ENCODE measurements at regions not wholly inside any gene's neighbourhood (a gene's known extent, or its start where the extent isn't known, plus 50 kb on each side); places are given as distances from the start of the nearest gene placed in this dataset.
A peak's percentile ranks its signal among the peaks of the same experiment; 100 is the strongest.

GRCh38 chr5:40378396-40379177 lies 301.1 kb upstream of the PTGER4 start:
- DNase-seq (ENCODE audit: low read depth): no peak
- no peak for TF ChIP-seq CTCF (IDR thresholded peaks at IDR 0.05; ENCODE audit: insufficient read depth, low read depth, low read length, missing control alignments)
- no peak overlapping the region for H3K4me3 ChIP-seq (ENCODE audit: low read length)

GRCh38 chr5:40376566-40376965 lies 303.1 kb upstream of the PTGER4 start:
- H3K4me3 ChIP-seq (ENCODE audit: low read length): no peak overlapping the region
- TF ChIP-seq CTCF (IDR thresholded peaks at IDR 0.05; ENCODE audit: insufficient read depth, low read depth, low read length, missing control alignments): no peak
- DNase-seq (ENCODE audit: low read depth): no peak

- no peak overlapping the region for H3K4me3 ChIP-seq (ENCODE audit: low read length)
- no peak for TF ChIP-seq CTCF (IDR thresholded peaks at IDR 0.05; ENCODE audit: insufficient read depth, low read depth, low read length, missing control alignments)
- no peak for DNase-seq (ENCODE audit: low read depth)
Observed at GRCh38 chr5:40374853-40375252, 304.9 kb upstream of the PTGER4 start.

GRCh38 chr5:40368200-40368599 lies 311.5 kb upstream of the PTGER4 start:
- no peak for DNase-seq (ENCODE audit: low read depth)
- no peak overlapping the region for H3K4me3 ChIP-seq (ENCODE audit: low read length)
- TF ChIP-seq CTCF (IDR thresholded peaks at IDR 0.05; ENCODE audit: insufficient read depth, low read depth, low read length, missing control alignments): no peak

- TF ChIP-seq CTCF (IDR thresholded peaks at IDR 0.05; ENCODE audit: insufficient read depth, low read depth, low read length, missing control alignments): peak; percentile 26
- no peak for DNase-seq (ENCODE audit: low read depth)
- H3K4me3 ChIP-seq (ENCODE audit: low read length): no peak overlapping the region
Observed at GRCh38 chr5:40367255-40367654, 312.5 kb upstream of the PTGER4 start.

GRCh38 chr5:40365342-40366330 lies 314.1 kb upstream of the PTGER4 start:
- no peak overlapping the region for H3K4me3 ChIP-seq (ENCODE audit: low read length)
- TF ChIP-seq CTCF (IDR thresholded peaks at IDR 0.05; ENCODE audit: insufficient read depth, low read depth, low read length, missing control alignments): no peak
- DNase-seq (ENCODE audit: low read depth): no peak
